ENCODE measurements at regions not wholly inside any gene's neighbourhood (a gene's known extent, or its start where the extent isn't known, plus 50 kb on each side); places are given as distances from the start of the nearest gene placed in this dataset.

DNA sequence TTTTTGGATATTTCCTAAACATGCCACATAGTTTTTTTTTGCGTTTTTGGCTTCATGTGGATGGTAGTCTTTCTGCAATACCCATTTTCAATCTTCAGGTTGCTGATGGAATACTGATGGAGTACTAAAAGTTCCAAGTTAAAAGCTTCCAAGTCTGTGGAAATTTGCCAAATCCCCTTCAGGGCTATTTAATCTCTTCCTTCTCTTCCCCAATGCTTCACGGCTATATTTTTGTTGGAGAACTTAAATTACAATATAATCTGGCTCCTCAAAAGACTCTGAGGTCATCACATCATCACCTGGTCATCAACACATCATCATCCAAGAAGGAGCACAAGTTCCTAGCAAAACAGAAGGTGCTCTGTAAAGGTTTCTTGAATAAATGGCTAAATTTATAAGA is 881.0 kb upstream of the TENM4 start:
- H3K27me3 Mint-ChIP-seq (ENCODE audit: low read depth): no peaks in the 10 kb centered on the region

More for the DNA sequence above, 881.0 kb upstream of the TENM4 start:
- Histone ChIP-seq H3K23me2 (ENCODE audit: insufficient read length, low read depth, low read length, poor library complexity, severe bottlenecking) (no peaks in the 10 kb centered on the region), H3T11ph (ENCODE audit: low read length) (no peak overlapping the region), H2BK12ac (ENCODE audit: insufficient read length, low read depth, low read length) (no peak overlapping the region), H3K23ac (ENCODE audit: insufficient read length, low read depth, low read length) (no peak overlapping the region), H4K20me1 (ENCODE audit: control insufficient read depth, insufficient read depth, insufficient read length) (no peaks in the 10 kb centered on the region), H3K79me1 (ENCODE audit: insufficient read depth, low read depth, low read length, poor library complexity, severe bottlenecking) (no peaks in the 10 kb centered on the region), H2BK15ac (ENCODE audit: low read depth, low read length) (no peak overlapping the region), H3K4ac (ENCODE audit: low read depth, low read length) (no peak overlapping the region), H3K79me2 (ENCODE audit: insufficient read depth, low read length) (no peaks in the 10 kb centered on the region), H2BK120ac (ENCODE audit: low read depth, low read length, poor library complexity, severe bottlenecking) (no peak overlapping the region), H4K91ac (ENCODE audit: insufficient read length, low read depth, low read length) (no peak overlapping the region), H2BK5ac (ENCODE audit: insufficient read length, low read length) (no peak overlapping the region), H3K9me3 (ENCODE audit: control insufficient read depth, low read depth, low read length) (no peaks in the 10 kb centered on the region), H4K5ac (ENCODE audit: insufficient read length, low read depth, low read length) (no peak overlapping the region), H3K56ac (ENCODE audit: insufficient read length, low read depth, low read length) (no peak overlapping the region), H3K4me1 (ENCODE audit: insufficient read depth, low read length) (no peaks in the 10 kb centered on the region), H3K4me2 (ENCODE audit: insufficient read depth, insufficient read length, low read length) (no peak overlapping the region), H3K27ac (ENCODE audit: insufficient read length, low read depth, low read length) (no peak overlapping the region), H4K8ac (replicated peaks; ENCODE audit: insufficient read length, low read depth, low read length) (no peak overlapping the region), H2AK5ac (ENCODE audit: insufficient read length, low read length) (no peak overlapping the region), H3K18ac (ENCODE audit: insufficient read length, low read depth, low read length) (no peak overlapping the region), H2BK20ac (ENCODE audit: low read depth, low read length, poor library complexity, severe bottlenecking) (no peak overlapping the region), H3K9ac (ENCODE audit: extremely low read depth, insufficient read length, low read length) (no peak overlapping the region), H2AFZ (ENCODE audit: low read length) (no peak overlapping the region), H3K14ac (ENCODE audit: insufficient read depth, low read length) (no peak overlapping the region), H3K27me3 (ENCODE audit: insufficient read depth, low read length) (no peaks in the 10 kb centered on the region)
- Mint-ChIP-seq H3K36me3 (ENCODE audit: insufficient read depth in 1 of 3, low read depth in 3 of 3) (peaks cover 0 to 13% (median 7%) of the 10 kb centered on the region in 3 experiments; a peak in 5 of 7 replicates), H3K27ac (no peak overlapping the region; a peak in 1 of 7 replicates), H3K4me1 (peaks cover 23 to 34% of the 10 kb centered on the region in 2 experiments), H3K4me3 (no peak overlapping the region), H3K9me3 (peaks cover 6 to 8% of the 10 kb centered on the region in 2 experiments; a peak in 3 of 5 replicates)
- no peak for DNase-seq
- no CpG with 5 or more reads among the region's 2 CpGs for WGBS (ENCODE audit: extremely low coverage, insufficient read length, low lambda C conversion rate)
- TF ChIP-seq, protein P1, sequence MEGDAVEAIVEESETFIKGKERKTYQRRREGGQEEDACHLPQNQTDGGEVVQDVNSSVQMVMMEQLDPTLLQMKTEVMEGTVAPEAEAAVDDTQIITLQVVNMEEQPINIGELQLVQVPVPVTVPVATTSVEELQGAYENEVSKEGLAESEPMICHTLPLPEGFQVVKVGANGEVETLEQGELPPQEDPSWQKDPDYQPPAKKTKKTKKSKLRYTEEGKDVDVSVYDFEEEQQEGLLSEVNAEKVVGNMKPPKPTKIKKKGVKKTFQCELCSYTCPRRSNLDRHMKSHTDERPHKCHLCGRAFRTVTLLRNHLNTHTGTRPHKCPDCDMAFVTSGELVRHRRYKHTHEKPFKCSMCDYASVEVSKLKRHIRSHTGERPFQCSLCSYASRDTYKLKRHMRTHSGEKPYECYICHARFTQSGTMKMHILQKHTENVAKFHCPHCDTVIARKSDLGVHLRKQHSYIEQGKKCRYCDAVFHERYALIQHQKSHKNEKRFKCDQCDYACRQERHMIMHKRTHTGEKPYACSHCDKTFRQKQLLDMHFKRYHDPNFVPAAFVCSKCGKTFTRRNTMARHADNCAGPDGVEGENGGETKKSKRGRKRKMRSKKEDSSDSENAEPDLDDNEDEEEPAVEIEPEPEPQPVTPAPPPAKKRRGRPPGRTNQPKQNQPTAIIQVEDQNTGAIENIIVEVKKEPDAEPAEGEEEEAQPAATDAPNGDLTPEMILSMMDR (conservative IDR thresholded peaks at IDR 0.05): no peak

Data from H9 (cell line).